ENCODE measurements at regions not wholly inside any gene's neighbourhood (a gene's known extent, or its start where the extent isn't known, plus 50 kb on each side); places are given as distances from the start of the nearest gene placed in this dataset.

- TF ChIP-seq CTCF (conservative IDR thresholded peaks at IDR 0.05; ENCODE audit: low read length) (no peak), EZH2phosphoT487 (IDR thresholded peaks at IDR 0.05; ENCODE audit: borderline replicate concordance) (no peak)
These were observed 675.2 kb downstream of the TBC1D22A start for GRCh38 chr22:47437636-47438035.
